ENCODE measurements at regions not wholly inside any gene's neighbourhood (a gene's known extent, or its start where the extent isn't known, plus 50 kb on each side); places are given as distances from the start of the nearest gene placed in this dataset.

- peaks cover 3% of the 10 kb centered on the region for H3K27me3 Mint-ChIP-seq (ENCODE audit: insufficient read depth, unreplicated experiment)
- POLR2A ChIA-PET = no interaction called here
- no peaks in the 10 kb centered on the region for H3K4me1 ChIP-seq
- no peak overlapping the region for H3K4me3 Mint-ChIP-seq (ENCODE audit: unreplicated experiment)
- no TSS peak for BruUV-seq (replicated peaks)
- no peak overlapping the region for H3K4me3 ChIP-seq (ENCODE audit: low read depth, low read length)
- TF ChIP-seq, protein P1, sequence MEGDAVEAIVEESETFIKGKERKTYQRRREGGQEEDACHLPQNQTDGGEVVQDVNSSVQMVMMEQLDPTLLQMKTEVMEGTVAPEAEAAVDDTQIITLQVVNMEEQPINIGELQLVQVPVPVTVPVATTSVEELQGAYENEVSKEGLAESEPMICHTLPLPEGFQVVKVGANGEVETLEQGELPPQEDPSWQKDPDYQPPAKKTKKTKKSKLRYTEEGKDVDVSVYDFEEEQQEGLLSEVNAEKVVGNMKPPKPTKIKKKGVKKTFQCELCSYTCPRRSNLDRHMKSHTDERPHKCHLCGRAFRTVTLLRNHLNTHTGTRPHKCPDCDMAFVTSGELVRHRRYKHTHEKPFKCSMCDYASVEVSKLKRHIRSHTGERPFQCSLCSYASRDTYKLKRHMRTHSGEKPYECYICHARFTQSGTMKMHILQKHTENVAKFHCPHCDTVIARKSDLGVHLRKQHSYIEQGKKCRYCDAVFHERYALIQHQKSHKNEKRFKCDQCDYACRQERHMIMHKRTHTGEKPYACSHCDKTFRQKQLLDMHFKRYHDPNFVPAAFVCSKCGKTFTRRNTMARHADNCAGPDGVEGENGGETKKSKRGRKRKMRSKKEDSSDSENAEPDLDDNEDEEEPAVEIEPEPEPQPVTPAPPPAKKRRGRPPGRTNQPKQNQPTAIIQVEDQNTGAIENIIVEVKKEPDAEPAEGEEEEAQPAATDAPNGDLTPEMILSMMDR (IDR thresholded peaks at IDR 0.05; ENCODE audit: insufficient read depth in 1 of 2, low read depth in 1 of 2, low read length in 1 of 2, severe bottlenecking in 1 of 2, unreplicated experiment in 1 of 2) = no peak
- H3K9me3 Mint-ChIP-seq (ENCODE audit: unreplicated experiment) = no peaks in the 10 kb centered on the region
- no peaks in the 10 kb centered on the region for H3K9me3 ChIP-seq
- DNase-seq = no peak
- intact Hi-C loops (cut with micrococcal nuclease; ENCODE audit: unreplicated experiment) = no loop called here
- no peaks in the 10 kb centered on the region for H3K36me3 Mint-ChIP-seq (ENCODE audit: insufficient read depth, unreplicated experiment)
- no peaks in the 10 kb centered on the region for H3K27me3 ChIP-seq (replicated peaks; ENCODE audit: control insufficient read depth, insufficient read depth, low read length)
- H3K27ac Mint-ChIP-seq (ENCODE audit: unreplicated experiment) = no peak overlapping the region
- no peaks in the 10 kb centered on the region for H3K4me1 Mint-ChIP-seq (ENCODE audit: low read depth, unreplicated experiment)
- H3K36me3 ChIP-seq (ENCODE audit: control insufficient read depth, insufficient read depth, low read length) = no peaks in the 10 kb centered on the region
- CTCF ChIA-PET = no interaction called here
Measured at GRCh38 chr1:199742547-199742946, 285.0 kb upstream of the NR5A2 start.

DNA sequence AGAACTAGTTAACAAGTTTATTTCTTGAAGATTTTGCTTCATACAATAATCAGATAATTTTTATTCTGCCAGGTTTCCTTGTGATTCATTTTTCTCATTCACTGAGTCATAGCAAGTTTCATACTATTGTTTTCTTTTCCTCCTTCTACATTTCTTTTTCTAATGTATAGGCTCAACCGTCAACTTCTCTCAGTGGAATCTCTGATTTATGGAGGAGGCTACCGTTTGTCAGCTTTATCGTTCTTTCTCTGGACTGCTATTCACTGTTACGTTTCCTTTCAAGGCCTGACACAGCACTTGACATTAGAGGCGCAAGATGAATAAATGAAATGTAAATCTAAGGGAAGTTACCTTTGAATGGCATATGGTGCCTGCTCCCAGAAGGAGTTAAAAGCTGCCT lies 284.3 kb upstream of the NR5A2 start:
- TF ChIP-seq, protein P1 (IDR thresholded peaks at IDR 0.05; ENCODE audit: insufficient read depth in 1 of 2, low read depth in 1 of 2, low read length in 1 of 2, severe bottlenecking in 1 of 2, unreplicated experiment in 1 of 2) = no peak
- no TSS peak for BruUV-seq (replicated peaks)
- Histone ChIP-seq H3K27me3 (replicated peaks; ENCODE audit: control insufficient read depth, insufficient read depth, low read length) (no peaks in the 10 kb centered on the region), H3K4me1 (no peaks in the 10 kb centered on the region), H3K36me3 (ENCODE audit: control insufficient read depth, insufficient read depth, low read length) (no peaks in the 10 kb centered on the region), H3K9me3 (no peaks in the 10 kb centered on the region), H3K4me3 (ENCODE audit: low read depth, low read length) (no peak overlapping the region)
- no peaks in the 10 kb centered on the region for H3K4me1 Mint-ChIP-seq (ENCODE audit: low read depth, unreplicated experiment)
- POLR2A ChIA-PET = no interaction called here
- H3K36me3 Mint-ChIP-seq (ENCODE audit: insufficient read depth, unreplicated experiment) = no peaks in the 10 kb centered on the region
- CTCF ChIA-PET = no interaction called here
- DNase-seq = no peak
- H3K4me3 Mint-ChIP-seq (ENCODE audit: unreplicated experiment) = no peak overlapping the region
- no peak overlapping the region for H3K27ac Mint-ChIP-seq (ENCODE audit: unreplicated experiment)
- intact Hi-C loops (cut with micrococcal nuclease; ENCODE audit: unreplicated experiment) = no loop called here
- no peaks in the 10 kb centered on the region for H3K9me3 Mint-ChIP-seq (ENCODE audit: unreplicated experiment)
- H3K27me3 Mint-ChIP-seq (ENCODE audit: insufficient read depth, unreplicated experiment) = peaks cover 3% of the 10 kb centered on the region

GRCh38 chr1:199746666-199747384 lies 280.7 kb upstream of the NR5A2 start:
- H3K9me3 Mint-ChIP-seq (ENCODE audit: unreplicated experiment) = no peaks in the 10 kb centered on the region
- Histone ChIP-seq H3K4me3 (ENCODE audit: low read depth, low read length) (no peak overlapping the region), H3K4me1 (no peaks in the 10 kb centered on the region), H3K36me3 (ENCODE audit: control insufficient read depth, insufficient read depth, low read length) (no peaks in the 10 kb centered on the region), H3K9me3 (no peaks in the 10 kb centered on the region), H3K27me3 (replicated peaks; ENCODE audit: control insufficient read depth, insufficient read depth, low read length) (no peaks in the 10 kb centered on the region)
- ChIA-PET POLR2A (no interaction called here), CTCF (no interaction called here)
- H3K27me3 Mint-ChIP-seq (ENCODE audit: insufficient read depth, unreplicated experiment) = peaks cover 3% of the 10 kb centered on the region
- H3K36me3 Mint-ChIP-seq (ENCODE audit: insufficient read depth, unreplicated experiment) = no peaks in the 10 kb centered on the region
- BruUV-seq (replicated peaks) = no TSS peak
- H3K4me3 Mint-ChIP-seq (ENCODE audit: unreplicated experiment) = no peak overlapping the region
- no peak overlapping the region for H3K27ac Mint-ChIP-seq (ENCODE audit: unreplicated experiment)
- no peaks in the 10 kb centered on the region for H3K4me1 Mint-ChIP-seq (ENCODE audit: low read depth, unreplicated experiment)
- intact Hi-C loops (cut with micrococcal nuclease; ENCODE audit: unreplicated experiment) = no loop called here
- TF ChIP-seq, protein P1 (IDR thresholded peaks at IDR 0.05; ENCODE audit: insufficient read depth in 1 of 2, low read depth in 1 of 2, low read length in 1 of 2, severe bottlenecking in 1 of 2, unreplicated experiment in 1 of 2) = no peak
- DNase-seq = no peak

Data from Caco-2 (cell line).